ENCODE measurements at regions not wholly inside any gene's neighbourhood (a gene's known extent, or its start where the extent isn't known, plus 50 kb on each side); places are given as distances from the start of the nearest gene placed in this dataset.

DNA sequence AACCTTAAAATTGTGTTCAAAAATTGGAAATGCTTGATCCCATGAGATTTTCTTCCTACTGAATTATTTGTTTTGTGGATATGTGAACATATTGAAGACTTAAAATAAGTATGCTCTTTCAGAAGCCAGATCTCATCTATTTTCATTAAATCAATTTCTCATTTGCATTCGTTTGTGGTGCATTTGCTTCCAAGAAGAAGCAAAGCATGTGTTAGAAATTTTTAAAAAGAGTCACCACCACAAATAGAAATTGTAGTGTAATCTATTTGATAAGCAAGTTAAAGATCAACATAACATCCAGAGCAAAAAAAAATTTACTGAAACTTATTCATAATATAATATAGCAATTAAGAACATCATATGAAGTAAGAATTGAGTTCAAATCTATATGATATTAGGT lies 300.9 kb upstream of the SYT4 start:
- Mint-ChIP-seq H3K36me3 (ENCODE audit: insufficient read depth, unreplicated experiment) (no peaks in the 10 kb centered on the region), H3K27ac (ENCODE audit: unreplicated experiment) (no peak overlapping the region), H3K27me3 (ENCODE audit: unreplicated experiment) (no peaks in the 10 kb centered on the region), H3K4me3 (ENCODE audit: low read depth, unreplicated experiment) (no peak overlapping the region), H3K4me1 (ENCODE audit: low read depth, unreplicated experiment) (no peaks in the 10 kb centered on the region), H3K9me3 (ENCODE audit: low read depth, unreplicated experiment) (no peaks in the 10 kb centered on the region)
- CTCF ChIA-PET = no interaction called here
- no TSS peak for BruUV-seq (replicated peaks)
- intact Hi-C loops (cut with micrococcal nuclease; ENCODE audit: unreplicated experiment) = no loop called here
- DNase-seq = no peak
- TF ChIP-seq, protein P1, sequence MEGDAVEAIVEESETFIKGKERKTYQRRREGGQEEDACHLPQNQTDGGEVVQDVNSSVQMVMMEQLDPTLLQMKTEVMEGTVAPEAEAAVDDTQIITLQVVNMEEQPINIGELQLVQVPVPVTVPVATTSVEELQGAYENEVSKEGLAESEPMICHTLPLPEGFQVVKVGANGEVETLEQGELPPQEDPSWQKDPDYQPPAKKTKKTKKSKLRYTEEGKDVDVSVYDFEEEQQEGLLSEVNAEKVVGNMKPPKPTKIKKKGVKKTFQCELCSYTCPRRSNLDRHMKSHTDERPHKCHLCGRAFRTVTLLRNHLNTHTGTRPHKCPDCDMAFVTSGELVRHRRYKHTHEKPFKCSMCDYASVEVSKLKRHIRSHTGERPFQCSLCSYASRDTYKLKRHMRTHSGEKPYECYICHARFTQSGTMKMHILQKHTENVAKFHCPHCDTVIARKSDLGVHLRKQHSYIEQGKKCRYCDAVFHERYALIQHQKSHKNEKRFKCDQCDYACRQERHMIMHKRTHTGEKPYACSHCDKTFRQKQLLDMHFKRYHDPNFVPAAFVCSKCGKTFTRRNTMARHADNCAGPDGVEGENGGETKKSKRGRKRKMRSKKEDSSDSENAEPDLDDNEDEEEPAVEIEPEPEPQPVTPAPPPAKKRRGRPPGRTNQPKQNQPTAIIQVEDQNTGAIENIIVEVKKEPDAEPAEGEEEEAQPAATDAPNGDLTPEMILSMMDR (IDR thresholded peaks at IDR 0.05; ENCODE audit: unreplicated experiment) = no peak

DNA sequence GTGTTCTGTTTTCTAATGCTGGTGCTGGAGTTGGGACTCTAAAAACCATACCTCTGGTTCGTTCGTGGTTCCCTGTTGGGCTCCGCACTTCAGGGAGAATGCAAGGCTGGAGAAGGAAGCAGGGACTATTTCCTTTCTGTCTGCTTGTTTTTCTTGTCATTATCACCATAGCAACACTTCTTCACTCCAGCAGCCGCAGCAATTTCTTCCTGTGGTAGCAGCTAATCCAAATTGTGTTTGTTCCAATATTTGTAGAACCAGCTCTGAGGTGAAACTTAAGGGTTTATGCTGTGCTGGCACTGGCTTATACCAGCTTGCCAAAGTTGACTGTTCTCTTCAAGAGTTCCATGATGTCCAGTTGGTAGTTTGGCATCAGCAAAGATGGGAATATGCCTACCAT lies 301.4 kb upstream of the SYT4 start:
- CTCF ChIA-PET = no interaction called here
- Mint-ChIP-seq H3K27ac (ENCODE audit: unreplicated experiment) (no peak overlapping the region), H3K4me1 (ENCODE audit: low read depth, unreplicated experiment) (no peaks in the 10 kb centered on the region), H3K27me3 (ENCODE audit: unreplicated experiment) (no peaks in the 10 kb centered on the region), H3K36me3 (ENCODE audit: insufficient read depth, unreplicated experiment) (no peaks in the 10 kb centered on the region), H3K9me3 (ENCODE audit: low read depth, unreplicated experiment) (no peaks in the 10 kb centered on the region), H3K4me3 (ENCODE audit: low read depth, unreplicated experiment) (no peak overlapping the region)
- intact Hi-C loops (cut with micrococcal nuclease; ENCODE audit: unreplicated experiment) = no loop called here
- BruUV-seq (replicated peaks) = no TSS peak
- TF ChIP-seq, protein P1 (IDR thresholded peaks at IDR 0.05; ENCODE audit: unreplicated experiment) = no peak
- no peak for DNase-seq

DNA sequence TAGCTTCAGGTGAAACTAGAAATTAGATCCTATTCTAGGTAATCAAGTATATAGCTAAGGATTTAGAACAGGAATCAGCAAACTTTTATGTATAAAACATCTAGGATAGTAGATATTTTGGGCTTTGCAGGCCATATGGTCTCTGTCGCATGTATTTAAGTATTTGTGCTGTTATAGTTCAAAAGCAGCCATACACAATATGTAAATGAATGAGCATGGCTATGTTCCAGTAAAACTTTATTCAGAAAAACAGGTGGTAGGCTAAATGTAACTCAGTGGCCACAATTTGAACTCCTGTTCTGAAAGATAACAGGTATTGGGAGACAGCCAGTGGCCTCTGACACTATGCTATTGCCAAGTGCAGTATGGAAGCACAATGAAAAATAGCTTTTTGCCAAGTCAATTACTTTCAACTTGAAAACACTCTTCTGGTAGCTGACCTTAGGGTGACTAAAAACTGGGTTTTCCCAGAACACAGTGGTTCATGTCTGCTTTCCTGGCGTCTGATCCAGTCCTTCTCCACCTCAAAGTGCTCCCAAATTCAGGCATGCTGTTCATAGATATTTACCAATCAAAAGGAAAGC lies 304.7 kb upstream of the SYT4 start:
- no peak for DNase-seq
- TF ChIP-seq, protein P1 (IDR thresholded peaks at IDR 0.05; ENCODE audit: unreplicated experiment) = no peak
- Mint-ChIP-seq H3K36me3 (ENCODE audit: insufficient read depth, unreplicated experiment) (no peaks in the 10 kb centered on the region), H3K4me1 (ENCODE audit: low read depth, unreplicated experiment) (no peaks in the 10 kb centered on the region), H3K4me3 (ENCODE audit: low read depth, unreplicated experiment) (no peak overlapping the region), H3K27ac (ENCODE audit: unreplicated experiment) (no peak overlapping the region), H3K27me3 (ENCODE audit: unreplicated experiment) (no peaks in the 10 kb centered on the region), H3K9me3 (ENCODE audit: low read depth, unreplicated experiment) (no peaks in the 10 kb centered on the region)
- intact Hi-C loops (cut with micrococcal nuclease; ENCODE audit: unreplicated experiment) = no loop called here
- CTCF ChIA-PET = interaction anchor here (1.6 kb wide), 1 partner anchor 11 kb away, joined by 5 read pairs; no protein-coding TSS in a partner anchor
- no TSS peak for BruUV-seq (replicated peaks)

DNA sequence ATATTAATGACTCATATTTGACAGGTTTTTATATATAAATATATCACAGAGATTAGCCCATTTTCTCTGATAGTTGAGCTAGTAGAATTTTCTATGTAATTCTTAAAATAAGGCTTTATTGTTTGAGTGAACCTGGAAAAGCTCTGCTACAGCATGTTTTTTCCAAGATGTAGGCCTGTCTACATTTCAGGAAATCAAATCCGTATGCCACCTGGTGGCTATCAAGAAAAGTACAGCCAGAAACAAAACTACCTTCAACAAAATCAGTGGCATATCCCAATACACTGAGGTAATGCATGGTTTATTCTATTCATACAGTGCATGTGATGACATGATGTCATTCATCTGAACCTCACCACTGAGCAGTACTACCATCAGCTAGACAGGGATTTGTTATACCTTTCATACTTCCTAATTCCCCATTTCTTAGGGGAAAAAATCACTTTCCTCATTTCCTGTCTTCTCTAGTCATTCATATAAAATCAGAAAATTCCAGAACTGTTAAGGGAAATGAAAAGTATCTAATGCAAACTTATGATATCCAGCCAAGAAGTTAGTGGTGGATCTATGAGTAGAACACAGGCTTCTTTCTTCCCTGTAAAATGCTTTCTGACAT lies 310.4 kb upstream of the SYT4 start:
- TF ChIP-seq, protein P1 (IDR thresholded peaks at IDR 0.05; ENCODE audit: unreplicated experiment) = peak; percentile 65
- intact Hi-C loops (cut with micrococcal nuclease; ENCODE audit: unreplicated experiment) = loop anchor here (1.0 to 5.0 kb wide), 3 partner anchors 16 to 170 kb away; no protein-coding TSS in a partner anchor

More for the DNA sequence above, 310.4 kb upstream of the SYT4 start:
- Mint-ChIP-seq H3K27ac (ENCODE audit: unreplicated experiment) (no peak overlapping the region), H3K36me3 (ENCODE audit: insufficient read depth, unreplicated experiment) (no peaks in the 10 kb centered on the region), H3K4me3 (ENCODE audit: low read depth, unreplicated experiment) (no peak overlapping the region), H3K27me3 (ENCODE audit: unreplicated experiment) (no peaks in the 10 kb centered on the region), H3K4me1 (ENCODE audit: low read depth, unreplicated experiment) (no peaks in the 10 kb centered on the region), H3K9me3 (ENCODE audit: low read depth, unreplicated experiment) (no peaks in the 10 kb centered on the region)
- DNase-seq = peak; percentile 7
- CTCF ChIA-PET = interaction anchor here (0.6 to 2.9 kb wide), 2 partner anchors 16 to 31 kb away, joined by 3 to 27 read pairs; no protein-coding TSS in a partner anchor
- BruUV-seq (replicated peaks) = no TSS peak
